H1 (cell line): ENCODE measurements at regions not wholly inside any gene's neighbourhood (a gene's known extent, or its start where the extent isn't known, plus 50 kb on each side); places are given as distances from the start of the nearest gene placed in this dataset.

Experiments used
- BACH1 ChIP-seq: IDR thresholded peaks from 2 replicates; pipeline ENCODE4 v1.6.1; 2012; ENCODE audit warnings: low read length, improper control_type of control experiment
- RAD21 ChIP-seq, 2 experiments: IDR thresholded peaks in 1 of 2; conservative IDR thresholded peaks in 1 of 2; 2 replicates each; pipeline ENCODE4 v1.6.1; 2011; ENCODE audit warnings: low read depth in 2 of 2, low read length in 2 of 2, improper control_type of control experiment in 1 of 2, inconsistent platforms in 1 of 2, mild to moderate bottlenecking in 1 of 2, moderate library complexity in 1 of 2
- SUZ12 ChIP-seq: fragments of 200-600 bp; sonication (generic); IDR thresholded peaks from 2 replicates; pipeline ENCODE4 v1.6.1; 2012; ENCODE audit warnings: mild to moderate bottlenecking, inconsistent platforms, low read length, moderate library complexity, mixed read lengths
- USF2 ChIP-seq: IDR thresholded peaks from 2 replicates; pipeline ENCODE4 v1.6.1; 2011; ENCODE audit warnings: low read length, improper control_type of control experiment

- TF ChIP-seq RAD21 (IDR thresholded peaks at IDR 0.05 in 1 of 2, conservative IDR thresholded peaks at IDR 0.05 in 1 of 2; ENCODE audit: low read depth in 2 of 2, low read length in 2 of 2): peak; percentile 36 to 52
- no peak for TF ChIP-seq SUZ12
- no peak for TF ChIP-seq USF2
- no peak for TF ChIP-seq BACH1
These were observed 598.5 kb upstream of the LMO3 start (continued) for GRCh38 chr12:17204289-17205054.
